HepG2 (cell line): ENCODE measurements at regions not wholly inside any gene's neighbourhood (a gene's known extent, or its start where the extent isn't known, plus 50 kb on each side); places are given as distances from the start of the nearest gene placed in this dataset.

Experiments
- ATAC-seq: fragments of 200-7000 bp; cut with Tn5 transposase; 3 replicates; pipeline ENCODE4 v1.9.1; 2020; ENCODE audit warnings: mild to moderate bottlenecking, moderate library complexity
- BruUV-seq: library from RNA; stranded (reverse); fragments of 400-500 nt; replicated peaks from 2 replicates; lab custom pipeline; 2021; lab: Mats Ljungman, UMichigan
- CTCF ChIA-PET: fragments of 300-600 bp; formaldehyde crosslinking; extraction: SDS; loops from one replicate; lab custom pipeline; 2021; ENCODE audit warnings: low total read pairs, inconsistent platforms, low intra/inter-chr PET ratio; lab: Yijun Ruan, JAX
- POLR2A ChIA-PET: fragments of 350-600 bp; sonication (Branson Sonifier 250); formaldehyde crosslinking; loops from one replicate; lab custom pipeline; 2020; ENCODE audit warnings: antibody characterized with exemption, inconsistent platforms; lab: Yijun Ruan, JAX
- DNase-seq: peaks from one replicate; pipeline ENCODE4 v3.0.0-alpha.2; 2015; ENCODE audit warnings: low spot score
- FAIRE-seq: peaks from 3 replicates; lab custom pipeline; 2011; peaks lifted over from hg19 to GRCh38; lab: Jason Lieb, UNC
- H2AFZ ChIP-seq: one replicate; pipeline ENCODE4 v1.6.1; 2011; ENCODE audit warnings: low read length, inconsistent platforms
- H3K27ac ChIP-seq: fragments of 300-600 bp; 3 replicates; pipeline ENCODE4 v1.8.0; 2011; ENCODE audit warnings: mixed run types, mild to moderate bottlenecking, mixed read lengths, low read length, inconsistent platforms; ENCODE audit not compliant: insufficient read depth; ENCODE audit errors: extremely low read length
- H3K27me3 ChIP-seq, 2 experiments: fragments of 200-600 bp in 1 of 2; 2 replicates in 1 of 2; 3 replicates in 1 of 2; pipeline versions ENCODE4 v1.6.0 to v1.8.0; 2011; ENCODE audit warnings: low read length in 2 of 2, mild to moderate bottlenecking in 2 of 2, moderate library complexity in 2 of 2, inconsistent platforms in 1 of 2; ENCODE audit not compliant: insufficient read depth in 2 of 2, control insufficient read depth in 1 of 2
- H3K36me3 ChIP-seq, 2 experiments: fragments of 200-600 bp in 1 of 2; replicated peaks in 1 of 2; 2 replicates in 1 of 2; 3 replicates in 1 of 2; pipeline versions ENCODE4 v1.5.1 to v1.8.0; 2011; ENCODE audit warnings: low read length in 2 of 2, inconsistent platforms in 1 of 2; ENCODE audit not compliant: insufficient read depth in 2 of 2, control insufficient read depth in 1 of 2
- H3K4me1 ChIP-seq: 2 replicates; pipeline ENCODE4 v1.5.1; 2012; ENCODE audit warnings: low read length, inconsistent platforms; ENCODE audit not compliant: insufficient read depth
- H3K4me2 ChIP-seq: 2 replicates; pipeline ENCODE4 v1.6.0; 2011; ENCODE audit warnings: low read depth, low read length, inconsistent platforms
- H3K4me3 ChIP-seq, 3 experiments: fragments of 200-600 bp in 1 of 3; sonication (generic), shearing (Covaris generic) in 1 of 3; replicated peaks in 1 of 3; 2 replicates each; pipeline ENCODE4 v1.5.1; 2011 to 2016; ENCODE audit warnings: low read length in 3 of 3, inconsistent platforms in 2 of 3, low read depth in 2 of 3, mild to moderate bottlenecking in 2 of 3, control low read depth in 1 of 3, mixed read lengths in 1 of 3; ENCODE audit not compliant: insufficient read depth in 1 of 3
- H3K79me2 ChIP-seq: one replicate; pipeline ENCODE4 v1.6.1; 2011; ENCODE audit warnings: low read length, inconsistent platforms; ENCODE audit not compliant: insufficient read depth
- H3K9ac ChIP-seq: 2 replicates; pipeline ENCODE4 v1.6.0; 2011; ENCODE audit warnings: mild to moderate bottlenecking, low read depth, low read length, inconsistent platforms; ENCODE audit not compliant: insufficient read depth
- H3K9me3 ChIP-seq: 2 replicates; pipeline ENCODE4 v1.5.1; 2012; ENCODE audit warnings: mild to moderate bottlenecking, low read length
- H4K20me1 ChIP-seq: 2 replicates; pipeline ENCODE4 v1.6.0; 2011; ENCODE audit warnings: inconsistent platforms, mild to moderate bottlenecking, low read length, moderate library complexity; ENCODE audit not compliant: insufficient read depth
- AFF4 ChIP-seq: sonication (generic); formaldehyde crosslinking; IDR thresholded peaks from 2 replicates; pipeline ENCODE4 v1.4.0; 2020; ENCODE audit warnings: missing genetic modification reagents
- ATM ChIP-seq: fragments of 450-650 bp; IDR thresholded peaks from 2 replicates; pipeline ENCODE4 v1.7.1; 2017; ENCODE audit warnings: mild to moderate bottlenecking, borderline replicate concordance
- CBFB ChIP-seq: sonication (generic); formaldehyde crosslinking; IDR thresholded peaks from 2 replicates; pipeline ENCODE4 v1.4.0; 2020; ENCODE audit warnings: missing genetic modification reagents
- DNMT3B ChIP-seq: conservative IDR thresholded peaks from 2 replicates; pipeline ENCODE4 v1.6.1; 2016; ENCODE audit warnings: missing biosample characterization, control low read depth
- DZIP1 ChIP-seq: sonication (generic); formaldehyde crosslinking; IDR thresholded peaks from 2 replicates; pipeline ENCODE4 v1.5.0; 2020; ENCODE audit warnings: mild to moderate bottlenecking, missing genetic modification reagents
- FLYWCH1 ChIP-seq: sonication (generic); formaldehyde crosslinking; IDR thresholded peaks from 2 replicates; pipeline ENCODE4 v1.8.1; 2023; ENCODE audit warnings: mild to moderate bottlenecking, missing genetic modification reagents
- JUND ChIP-seq: sonication (generic); formaldehyde crosslinking; IDR thresholded peaks from 2 replicates; pipeline ENCODE4 v1.8.0; 2022; ENCODE audit warnings: mild to moderate bottlenecking, missing genetic modification reagents
- NR2C2 ChIP-seq: sonication (generic); formaldehyde crosslinking; IDR thresholded peaks from 2 replicates; pipeline ENCODE4 v1.4.0; 2020; ENCODE audit warnings: missing genetic modification reagents, mild to moderate bottlenecking, moderate library complexity, borderline replicate concordance
- NR2F1 ChIP-seq, 2 experiments: fragments of 450-650 bp in 1 of 2; formaldehyde crosslinking in 1 of 2; IDR thresholded peaks; 2 replicates each; pipeline versions ENCODE4 v1.5.0 to v1.6.1; 2016 to 2020; ENCODE audit warnings: mild to moderate bottlenecking in 1 of 2, missing compliant biosample characterization in 1 of 2, missing genetic modification reagents in 1 of 2, moderate library complexity in 1 of 2
- RBAK ChIP-seq: sonication (generic); formaldehyde crosslinking; IDR thresholded peaks from 2 replicates; pipeline ENCODE4 v1.5.1; 2020; ENCODE audit warnings: mild to moderate bottlenecking, missing genetic modification reagents
- SKI ChIP-seq: fragments of 450-650 bp; IDR thresholded peaks from one replicate; pipeline ENCODE4 v1.6.1; 2018; ENCODE audit warnings: mild to moderate bottlenecking; ENCODE audit not compliant: partially characterized antibody
- SMARCC2 ChIP-seq: fragments of 450-650 bp; IDR thresholded peaks from 2 replicates; pipeline ENCODE4 v1.6.1; 2017; ENCODE audit warnings: antibody characterized with exemption, mild to moderate bottlenecking
- TGIF2 ChIP-seq: IDR thresholded peaks from 2 replicates; pipeline ENCODE4 v1.6.1; 2016; ENCODE audit warnings: control low read depth, missing compliant biosample characterization
- ZC3H13 ChIP-seq: sonication (generic); formaldehyde crosslinking; IDR thresholded peaks from 2 replicates; pipeline ENCODE4 v1.8.1; 2023; ENCODE audit warnings: mild to moderate bottlenecking, missing genetic modification reagents, moderate library complexity
- ZFP90 ChIP-seq: sonication (generic); formaldehyde crosslinking; IDR thresholded peaks from 2 replicates; pipeline ENCODE4 v1.8.0; 2022; ENCODE audit warnings: missing genetic modification reagents, mild to moderate bottlenecking, inconsistent platforms, borderline replicate concordance
- ZNF20 ChIP-seq: sonication (generic); formaldehyde crosslinking; IDR thresholded peaks from 2 replicates; pipeline ENCODE4 v1.4.0; 2020; ENCODE audit warnings: mild to moderate bottlenecking, moderate library complexity, missing genetic modification reagents
- ZNF235 ChIP-seq: sonication (generic); formaldehyde crosslinking; IDR thresholded peaks from 2 replicates; pipeline ENCODE4 v1.8.1; 2023; ENCODE audit warnings: mild to moderate bottlenecking, missing genetic modification reagents, borderline replicate concordance
- ZNF382 ChIP-seq: sonication (generic); formaldehyde crosslinking; IDR thresholded peaks from 2 replicates; pipeline ENCODE4 v1.5.0; 2020; ENCODE audit warnings: missing genetic modification reagents, mild to moderate bottlenecking, borderline replicate concordance
- ZNF572 ChIP-seq: sonication (generic); formaldehyde crosslinking; IDR thresholded peaks from 2 replicates; pipeline ENCODE4 v1.5.1; 2020; ENCODE audit warnings: mild to moderate bottlenecking, missing genetic modification reagents
- ZSCAN29 ChIP-seq: sonication (generic); formaldehyde crosslinking; conservative IDR thresholded peaks from 2 replicates; pipeline ENCODE4 v1.4.0; 2020; ENCODE audit warnings: mild to moderate bottlenecking, missing genetic modification reagents
- WGBS: methylation state at CpG from one replicate; pipeline ENCODE4 v1.1.6; 2017; ENCODE audit warnings: low lambda C conversion rate; 5-methylcytosine and 5-hydroxymethylcytosine counted together
- in situ Hi-C: cut with HindIII; loops from 2 replicates; pipeline ENCODE4 v1.10.0; 2017; ENCODE audit warnings: low pct_unique_long_range_greater_than_20kb; ENCODE audit not compliant: extremely low pct_ligation_motif_present
- intact Hi-C: fragments of 100-400 bp; cut with micrococcal nuclease; formaldehyde crosslinking; loops from one replicate; pipeline ENCODE4 v1.10.0; 2022; ENCODE audit not compliant: unreplicated experiment

DNA sequence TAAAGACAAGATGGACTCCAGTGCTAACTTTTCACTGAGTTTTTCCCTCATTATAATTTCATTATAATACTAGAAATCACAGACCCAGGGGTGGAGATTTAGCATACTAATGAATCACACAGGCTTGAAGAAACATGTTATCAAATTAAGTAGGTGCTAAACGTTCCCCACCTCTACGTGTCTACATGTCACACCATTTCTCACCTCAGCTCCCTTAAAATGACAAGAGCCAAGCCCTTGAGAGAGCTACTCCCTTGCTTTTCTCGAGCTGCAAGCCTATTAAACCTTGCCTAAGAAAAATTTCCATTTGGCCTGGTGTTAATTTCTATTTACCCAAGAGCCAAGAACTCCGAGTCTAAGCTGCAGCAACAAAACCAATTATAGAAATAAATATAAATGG lies 396.3 kb upstream of the NEGR1 start (continued):
- TF ChIP-seq SKI (no peak), ZNF382 (CRISPR knock-in tag) (no peak), FLYWCH1 (CRISPR knock-in tag) (no peak), NR2F1 (CRISPR knock-in tag; IDR thresholded peaks at IDR 0.05) (no peak), SMARCC2 (no peak)

GRCh38 chr1:72670902-72671301 lies 388.6 kb upstream of the NEGR1 start:
- no peak overlapping the region for H3K9ac ChIP-seq
- H3K79me2 ChIP-seq: no peaks in the 10 kb centered on the region
- H2AFZ ChIP-seq: no peak overlapping the region
- no peak overlapping the region for H3K4me2 ChIP-seq
- H3K4me1 ChIP-seq: no peaks in the 10 kb centered on the region
- FAIRE-seq (no peak), ATAC-seq (no peak), DNase-seq (no peak)
- H3K9me3 ChIP-seq: peaks cover 60% of the 10 kb centered on the region
- no peaks in the 10 kb centered on the region for H3K36me3 ChIP-seq
- no peak overlapping the region for H3K27ac ChIP-seq
- ChIA-PET POLR2A (no interaction called here), CTCF (no interaction called here)
- 0% methylated on average over 2 of the region's 2 CpGs for WGBS
- in situ Hi-C loops: no loop called here
- H4K20me1 ChIP-seq: no peaks in the 10 kb centered on the region
- no peaks in the 10 kb centered on the region for H3K27me3 ChIP-seq
- no peak overlapping the region for H3K4me3 ChIP-seq
- intact Hi-C loops: loop anchor here (5.0 kb wide), 1 partner anchor 1311 kb away; no protein-coding TSS in a partner anchor
- BruUV-seq: no TSS peak
- no peak for TF ChIP-seq NR2C2
- no peak for TF ChIP-seq TGIF2 (CRISPR knock-in tag)
- no peak for TF ChIP-seq DNMT3B
- TF ChIP-seq CBFB (CRISPR knock-in tag): no peak
- TF ChIP-seq AFF4 (CRISPR knock-in tag): no peak
- no peak for TF ChIP-seq ZFP90 (CRISPR knock-in tag)
- no peak for TF ChIP-seq ZC3H13 (CRISPR knock-in tag)
- TF ChIP-seq DZIP1 (CRISPR knock-in tag): no peak
- no peak for TF ChIP-seq ZSCAN29
- no peak for TF ChIP-seq ZNF572
- no peak for TF ChIP-seq JUND (CRISPR knock-in tag)
- no peak for TF ChIP-seq ZNF235 (CRISPR knock-in tag)
- no peak for TF ChIP-seq ZNF20 (CRISPR knock-in tag)
- TF ChIP-seq ATM: no peak
- TF ChIP-seq RBAK: no peak
